HG02938 (cell line): ENCODE measurements at regions not wholly inside any gene's neighbourhood (a gene's known extent, or its start where the extent isn't known, plus 50 kb on each side); places are given as distances from the start of the nearest gene placed in this dataset.

Source experiments
- ATAC-seq: cut with Tn5 transposase; IDR thresholded peaks from one replicate; pipeline ENCODE4 v1.9.1; 2021; ENCODE audit warnings: mild to moderate bottlenecking, moderate library complexity; ENCODE audit not compliant: unreplicated experiment

- no peak for ATAC-seq
Observed at GRCh38 chr6:66900133-66901083, 1193.4 kb upstream of the EYS start.

GRCh38 chr6:66897576-66897975 lies 1190.5 kb upstream of the EYS start:
- no peak for ATAC-seq

- no peak for ATAC-seq
Observed at GRCh38 chr6:66896415-66896814, 1189.4 kb upstream of the EYS start.

GRCh38 chr6:66883453-66883852 lies 1176.4 kb upstream of the EYS start:
- no peak for ATAC-seq

- ATAC-seq = no peak
Observed at GRCh38 chr6:66866801-66867200, 1159.8 kb upstream of the EYS start.

GRCh38 chr6:66865771-66866170 lies 1158.7 kb upstream of the EYS start:
- ATAC-seq = no peak

- no peak for ATAC-seq
Observed at GRCh38 chr6:66861007-66861541, 1154.0 kb upstream of the EYS start.

GRCh38 chr6:66860328-66860727 lies 1153.3 kb upstream of the EYS start:
- no peak for ATAC-seq

- ATAC-seq = no peak
Observed at GRCh38 chr6:66858196-66858595, 1151.2 kb upstream of the EYS start.

GRCh38 chr6:66854014-66854413 lies 1147.0 kb upstream of the EYS start:
- ATAC-seq = no peak

- ATAC-seq = no peak
Observed at GRCh38 chr6:66851930-66852329, 1144.9 kb upstream of the EYS start.

- no peak for ATAC-seq
Observed at GRCh38 chr6:66849843-66850242, 1142.8 kb upstream of the EYS start.

GRCh38 chr6:66848244-66848953 lies 1141.4 kb upstream of the EYS start:
- no peak for ATAC-seq

- no peak for ATAC-seq
Observed at GRCh38 chr6:66838764-66839163, 1131.7 kb upstream of the EYS start.

- ATAC-seq = no peak
Observed at GRCh38 chr6:66825539-66825938, 1118.5 kb upstream of the EYS start.

GRCh38 chr6:66814156-66814555 lies 1107.1 kb upstream of the EYS start:
- ATAC-seq = no peak

- ATAC-seq = no peak
Observed at GRCh38 chr6:66808771-66809170, 1101.7 kb upstream of the EYS start.

- no peak for ATAC-seq
Observed at GRCh38 chr6:66796987-66797386, 1090.0 kb upstream of the EYS start.

GRCh38 chr6:66788579-66788978 lies 1081.6 kb upstream of the EYS start:
- no peak for ATAC-seq

- ATAC-seq = no peak
Observed at GRCh38 chr6:66772800-66773199, 1065.8 kb upstream of the EYS start.

- ATAC-seq = no peak
Observed at GRCh38 chr6:66771626-66772025, 1064.6 kb upstream of the EYS start.

- ATAC-seq = no peak
Observed at GRCh38 chr6:66751630-66752029, 1044.6 kb upstream of the EYS start.
